ENCODE measurements at regions not wholly inside any gene's neighbourhood (a gene's known extent, or its start where the extent isn't known, plus 50 kb on each side); places are given as distances from the start of the nearest gene placed in this dataset.

DNA sequence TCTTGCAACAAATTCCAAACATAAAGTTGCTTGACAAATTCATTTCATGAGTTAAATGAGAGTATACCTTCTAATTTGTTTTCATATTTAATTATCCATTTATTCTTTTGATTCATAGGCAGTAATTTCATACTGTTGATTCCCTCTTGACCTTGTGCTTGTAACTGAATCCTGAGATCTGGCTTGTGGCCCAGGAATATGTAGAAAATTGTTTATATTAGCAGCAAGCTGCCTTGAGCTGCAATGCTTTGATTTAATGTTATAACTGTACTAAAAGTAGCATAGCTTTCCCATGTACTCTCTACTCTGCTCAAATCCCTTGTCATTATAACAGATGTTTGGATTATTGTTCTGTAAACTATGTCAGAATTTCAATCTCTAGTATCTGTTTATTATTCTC lies 780.7 kb downstream of the NR2F1-AS1 start:
- TF ChIP-seq, protein P1, sequence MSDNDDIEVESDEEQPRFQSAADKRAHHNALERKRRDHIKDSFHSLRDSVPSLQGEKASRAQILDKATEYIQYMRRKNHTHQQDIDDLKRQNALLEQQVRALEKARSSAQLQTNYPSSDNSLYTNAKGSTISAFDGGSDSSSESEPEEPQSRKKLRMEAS (IDR thresholded peaks at IDR 0.05) = no peak
- TF ChIP-seq EP300 (IDR thresholded peaks at IDR 0.05; ENCODE audit: borderline replicate concordance) (no peak), CREB1 (IDR thresholded peaks at IDR 0.05; ENCODE audit: low read depth) (no peak), FOXM1 (IDR thresholded peaks at IDR 0.05; ENCODE audit: borderline replicate concordance, low read depth) (no peak), TCF12 (IDR thresholded peaks at IDR 0.05; ENCODE audit: low read depth) (no peak), EGR1 (IDR thresholded peaks at IDR 0.05) (no peak)
- TF ChIP-seq, protein P2, sequence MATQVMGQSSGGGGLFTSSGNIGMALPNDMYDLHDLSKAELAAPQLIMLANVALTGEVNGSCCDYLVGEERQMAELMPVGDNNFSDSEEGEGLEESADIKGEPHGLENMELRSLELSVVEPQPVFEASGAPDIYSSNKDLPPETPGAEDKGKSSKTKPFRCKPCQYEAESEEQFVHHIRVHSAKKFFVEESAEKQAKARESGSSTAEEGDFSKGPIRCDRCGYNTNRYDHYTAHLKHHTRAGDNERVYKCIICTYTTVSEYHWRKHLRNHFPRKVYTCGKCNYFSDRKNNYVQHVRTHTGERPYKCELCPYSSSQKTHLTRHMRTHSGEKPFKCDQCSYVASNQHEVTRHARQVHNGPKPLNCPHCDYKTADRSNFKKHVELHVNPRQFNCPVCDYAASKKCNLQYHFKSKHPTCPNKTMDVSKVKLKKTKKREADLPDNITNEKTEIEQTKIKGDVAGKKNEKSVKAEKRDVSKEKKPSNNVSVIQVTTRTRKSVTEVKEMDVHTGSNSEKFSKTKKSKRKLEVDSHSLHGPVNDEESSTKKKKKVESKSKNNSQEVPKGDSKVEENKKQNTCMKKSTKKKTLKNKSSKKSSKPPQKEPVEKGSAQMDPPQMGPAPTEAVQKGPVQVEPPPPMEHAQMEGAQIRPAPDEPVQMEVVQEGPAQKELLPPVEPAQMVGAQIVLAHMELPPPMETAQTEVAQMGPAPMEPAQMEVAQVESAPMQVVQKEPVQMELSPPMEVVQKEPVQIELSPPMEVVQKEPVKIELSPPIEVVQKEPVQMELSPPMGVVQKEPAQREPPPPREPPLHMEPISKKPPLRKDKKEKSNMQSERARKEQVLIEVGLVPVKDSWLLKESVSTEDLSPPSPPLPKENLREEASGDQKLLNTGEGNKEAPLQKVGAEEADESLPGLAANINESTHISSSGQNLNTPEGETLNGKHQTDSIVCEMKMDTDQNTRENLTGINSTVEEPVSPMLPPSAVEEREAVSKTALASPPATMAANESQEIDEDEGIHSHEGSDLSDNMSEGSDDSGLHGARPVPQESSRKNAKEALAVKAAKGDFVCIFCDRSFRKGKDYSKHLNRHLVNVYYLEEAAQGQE (IDR thresholded peaks at IDR 0.05; ENCODE audit: low read depth) = no peak
- TF ChIP-seq, protein P3, sequence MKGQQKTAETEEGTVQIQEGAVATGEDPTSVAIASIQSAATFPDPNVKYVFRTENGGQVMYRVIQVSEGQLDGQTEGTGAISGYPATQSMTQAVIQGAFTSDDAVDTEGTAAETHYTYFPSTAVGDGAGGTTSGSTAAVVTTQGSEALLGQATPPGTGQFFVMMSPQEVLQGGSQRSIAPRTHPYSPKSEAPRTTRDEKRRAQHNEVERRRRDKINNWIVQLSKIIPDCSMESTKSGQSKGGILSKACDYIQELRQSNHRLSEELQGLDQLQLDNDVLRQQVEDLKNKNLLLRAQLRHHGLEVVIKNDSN (IDR thresholded peaks at IDR 0.05) = no peak
